GM12878 (cell line): ENCODE measurements at regions not wholly inside any gene's neighbourhood (a gene's known extent, or its start where the extent isn't known, plus 50 kb on each side); places are given as distances from the start of the nearest gene placed in this dataset.

Experiments
- CBX3 ChIP-seq: fragments of 200-600 bp; sonication (generic); IDR thresholded peaks from 2 replicates; pipeline ENCODE4 v1.6.1; 2016; ENCODE audit warnings: low read depth, borderline replicate concordance
- DPF2 ChIP-seq: fragments of 450-650 bp; IDR thresholded peaks from 2 replicates; pipeline ENCODE4 v1.6.1; 2017; ENCODE audit warnings: mild to moderate bottlenecking
- FOXK2 ChIP-seq: fragments of 450-650 bp; IDR thresholded peaks from 2 replicates; pipeline ENCODE4 v1.6.1; 2017; ENCODE audit warnings: mild to moderate bottlenecking, moderate library complexity
- GATAD2B ChIP-seq: fragments of 450-650 bp; conservative IDR thresholded peaks from 2 replicates; pipeline ENCODE4 v1.6.1; 2017; ENCODE audit warnings: low read depth, mild to moderate bottlenecking, moderate library complexity
- IKZF1 ChIP-seq: fragments of 450-650 bp; conservative IDR thresholded peaks from 2 replicates; pipeline ENCODE4 v1.6.1; 2017; ENCODE audit warnings: antibody characterized with exemption, mild to moderate bottlenecking
- IKZF2 ChIP-seq, 2 experiments: fragments of 450-650 bp; IDR thresholded peaks; 2 replicates each; pipeline ENCODE4 v1.6.1; 2017; ENCODE audit warnings: mild to moderate bottlenecking in 2 of 2, moderate library complexity in 2 of 2
- KAT2A ChIP-seq: conservative IDR thresholded peaks from 2 replicates; pipeline ENCODE4 v1.6.1; 2011; ENCODE audit warnings: low read depth, low read length; ENCODE audit not compliant: control insufficient read depth
- MEF2A ChIP-seq: IDR thresholded peaks from 2 replicates; pipeline ENCODE4 v1.6.1; 2011; ENCODE audit warnings: low read depth, mild to moderate bottlenecking, low read length, moderate library complexity; ENCODE audit not compliant: insufficient read depth
- MTA3 ChIP-seq: IDR thresholded peaks from 2 replicates; pipeline ENCODE4 v1.6.1; 2012; ENCODE audit warnings: low read length, inconsistent platforms, borderline replicate concordance
- MXI1 ChIP-seq: fragments of 150-350 bp; IDR thresholded peaks from 2 replicates; pipeline ENCODE4 v1.6.1; 2011; ENCODE audit warnings: low read depth, mild to moderate bottlenecking, inconsistent platforms, low read length, improper control_type of control experiment
- NFXL1 ChIP-seq: fragments of 450-650 bp; IDR thresholded peaks from 2 replicates; pipeline ENCODE4 v1.6.1; 2017; ENCODE audit warnings: antibody characterized with exemption, mild to moderate bottlenecking, borderline replicate concordance
- NR2C2 ChIP-seq: IDR thresholded peaks from 2 replicates; pipeline ENCODE4 v1.6.1; 2011; ENCODE audit warnings: borderline replicate concordance, low read depth; ENCODE audit not compliant: control insufficient read depth, insufficient read length
- POLR2AphosphoS5 ChIP-seq: IDR thresholded peaks from 2 replicates; pipeline ENCODE4 v1.6.1; 2011; ENCODE audit warnings: mild to moderate bottlenecking, low read length, inconsistent platforms
- RAD21 ChIP-seq: IDR thresholded peaks from 2 replicates; pipeline ENCODE4 v1.6.1; 2011; ENCODE audit warnings: mild to moderate bottlenecking, low read depth, low read length, moderate library complexity; ENCODE audit not compliant: insufficient read depth
- RAD51 ChIP-seq: fragments of 450-650 bp; IDR thresholded peaks from 2 replicates; pipeline ENCODE4 v1.6.1; 2016; ENCODE audit warnings: moderate library complexity, mild to moderate bottlenecking, inconsistent platforms
- RBBP5 ChIP-seq: fragments of 200-600 bp; sonication (generic); conservative IDR thresholded peaks from 2 replicates; pipeline ENCODE4 v1.6.1; 2016
- RELA ChIP-seq: fragments of 450-650 bp; IDR thresholded peaks from 2 replicates; pipeline ENCODE4 v1.8.0; 2014; ENCODE audit warnings: borderline replicate concordance; ENCODE audit not compliant: partially characterized antibody
- RUNX3 ChIP-seq: IDR thresholded peaks from 2 replicates; pipeline ENCODE4 v1.6.1; 2012; ENCODE audit warnings: low read length, inconsistent platforms
- TAF1 ChIP-seq: IDR thresholded peaks from 2 replicates; pipeline ENCODE4 v1.6.1; 2011; ENCODE audit warnings: mild to moderate bottlenecking, low read depth, low read length, borderline replicate concordance
- USF2 ChIP-seq: IDR thresholded peaks from 2 replicates; pipeline ENCODE4 v1.6.1; 2011; ENCODE audit warnings: low read depth, low read length, improper control_type of control experiment, borderline replicate concordance
- ZNF217 ChIP-seq: fragments of 450-650 bp; IDR thresholded peaks from 2 replicates; pipeline ENCODE4 v1.6.1; 2017; ENCODE audit warnings: antibody characterized with exemption, mild to moderate bottlenecking
- ZNF622 ChIP-seq: fragments of 450-650 bp; IDR thresholded peaks from 2 replicates; pipeline ENCODE4 v1.6.1; 2017; ENCODE audit warnings: mild to moderate bottlenecking, inconsistent platforms
- TF ChIP-seq, protein P1 (sequence below): fragments of 450-650 bp; IDR thresholded peaks from 2 replicates; pipeline ENCODE4 v1.6.1; 2016; ENCODE audit warnings: mild to moderate bottlenecking, moderate library complexity, borderline replicate concordance
- TF ChIP-seq, protein P2 (sequence below): fragments of 450-650 bp; conservative IDR thresholded peaks from 2 replicates; pipeline ENCODE4 v1.6.1; 2017; ENCODE audit warnings: mild to moderate bottlenecking, moderate library complexity
- TF ChIP-seq, protein P3 (sequence below): fragments of 450-650 bp; IDR thresholded peaks from 2 replicates; pipeline ENCODE4 v1.6.1; 2014; ENCODE audit warnings: mild to moderate bottlenecking

GRCh38 chr3:116886202-116886893 is 176.8 kb downstream of the TUSC7 start (continued):
- TF ChIP-seq, protein P1, sequence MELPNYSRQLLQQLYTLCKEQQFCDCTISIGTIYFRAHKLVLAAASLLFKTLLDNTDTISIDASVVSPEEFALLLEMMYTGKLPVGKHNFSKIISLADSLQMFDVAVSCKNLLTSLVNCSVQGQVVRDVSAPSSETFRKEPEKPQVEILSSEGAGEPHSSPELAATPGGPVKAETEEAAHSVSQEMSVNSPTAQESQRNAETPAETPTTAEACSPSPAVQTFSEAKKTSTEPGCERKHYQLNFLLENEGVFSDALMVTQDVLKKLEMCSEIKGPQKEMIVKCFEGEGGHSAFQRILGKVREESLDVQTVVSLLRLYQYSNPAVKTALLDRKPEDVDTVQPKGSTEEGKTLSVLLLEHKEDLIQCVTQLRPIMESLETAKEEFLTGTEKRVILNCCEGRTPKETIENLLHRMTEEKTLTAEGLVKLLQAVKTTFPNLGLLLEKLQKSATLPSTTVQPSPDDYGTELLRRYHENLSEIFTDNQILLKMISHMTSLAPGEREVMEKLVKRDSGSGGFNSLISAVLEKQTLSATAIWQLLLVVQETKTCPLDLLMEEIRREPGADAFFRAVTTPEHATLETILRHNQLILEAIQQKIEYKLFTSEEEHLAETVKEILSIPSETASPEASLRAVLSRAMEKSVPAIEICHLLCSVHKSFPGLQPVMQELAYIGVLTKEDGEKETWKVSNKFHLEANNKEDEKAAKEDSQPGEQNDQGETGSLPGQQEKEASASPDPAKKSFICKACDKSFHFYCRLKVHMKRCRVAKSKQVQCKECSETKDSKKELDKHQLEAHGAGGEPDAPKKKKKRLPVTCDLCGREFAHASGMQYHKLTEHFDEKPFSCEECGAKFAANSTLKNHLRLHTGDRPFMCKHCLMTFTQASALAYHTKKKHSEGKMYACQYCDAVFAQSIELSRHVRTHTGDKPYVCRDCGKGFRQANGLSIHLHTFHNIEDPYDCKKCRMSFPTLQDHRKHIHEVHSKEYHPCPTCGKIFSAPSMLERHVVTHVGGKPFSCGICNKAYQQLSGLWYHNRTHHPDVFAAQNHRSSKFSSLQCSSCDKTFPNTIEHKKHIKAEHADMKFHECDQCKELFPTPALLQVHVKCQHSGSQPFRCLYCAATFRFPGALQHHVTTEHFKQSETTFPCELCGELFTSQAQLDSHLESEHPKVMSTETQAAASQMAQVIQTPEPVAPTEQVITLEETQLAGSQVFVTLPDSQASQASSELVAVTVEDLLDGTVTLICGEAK: no peak
- TF ChIP-seq RUNX3: peak; percentile 29; the same call in 1 of the 2 replicates
- TF ChIP-seq, protein P2, sequence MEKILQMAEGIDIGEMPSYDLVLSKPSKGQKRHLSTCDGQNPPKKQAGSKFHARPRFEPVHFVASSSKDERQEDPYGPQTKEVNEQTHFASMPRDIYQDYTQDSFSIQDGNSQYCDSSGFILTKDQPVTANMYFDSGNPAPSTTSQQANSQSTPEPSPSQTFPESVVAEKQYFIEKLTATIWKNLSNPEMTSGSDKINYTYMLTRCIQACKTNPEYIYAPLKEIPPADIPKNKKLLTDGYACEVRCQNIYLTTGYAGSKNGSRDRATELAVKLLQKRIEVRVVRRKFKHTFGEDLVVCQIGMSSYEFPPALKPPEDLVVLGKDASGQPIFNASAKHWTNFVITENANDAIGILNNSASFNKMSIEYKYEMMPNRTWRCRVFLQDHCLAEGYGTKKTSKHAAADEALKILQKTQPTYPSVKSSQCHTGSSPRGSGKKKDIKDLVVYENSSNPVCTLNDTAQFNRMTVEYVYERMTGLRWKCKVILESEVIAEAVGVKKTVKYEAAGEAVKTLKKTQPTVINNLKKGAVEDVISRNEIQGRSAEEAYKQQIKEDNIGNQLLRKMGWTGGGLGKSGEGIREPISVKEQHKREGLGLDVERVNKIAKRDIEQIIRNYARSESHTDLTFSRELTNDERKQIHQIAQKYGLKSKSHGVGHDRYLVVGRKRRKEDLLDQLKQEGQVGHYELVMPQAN: no peak
- TF ChIP-seq KAT2A: no peak
- no peak for TF ChIP-seq NR2C2
- TF ChIP-seq, protein P3, sequence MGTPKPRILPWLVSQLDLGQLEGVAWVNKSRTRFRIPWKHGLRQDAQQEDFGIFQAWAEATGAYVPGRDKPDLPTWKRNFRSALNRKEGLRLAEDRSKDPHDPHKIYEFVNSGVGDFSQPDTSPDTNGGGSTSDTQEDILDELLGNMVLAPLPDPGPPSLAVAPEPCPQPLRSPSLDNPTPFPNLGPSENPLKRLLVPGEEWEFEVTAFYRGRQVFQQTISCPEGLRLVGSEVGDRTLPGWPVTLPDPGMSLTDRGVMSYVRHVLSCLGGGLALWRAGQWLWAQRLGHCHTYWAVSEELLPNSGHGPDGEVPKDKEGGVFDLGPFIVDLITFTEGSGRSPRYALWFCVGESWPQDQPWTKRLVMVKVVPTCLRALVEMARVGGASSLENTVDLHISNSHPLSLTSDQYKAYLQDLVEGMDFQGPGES: no peak
- TF ChIP-seq RAD21: no peak
- TF ChIP-seq POLR2AphosphoS5: no peak
- no peak for TF ChIP-seq CBX3
- TF ChIP-seq TAF1: no peak
- peak; percentile 54; the same call in 1 of the 2 replicates for TF ChIP-seq MTA3
- no peak for TF ChIP-seq USF2
- TF ChIP-seq DPF2: peak; percentile 59; the same call in 1 of the 2 replicates
- TF ChIP-seq IKZF2 (IDR thresholded peaks at IDR 0.05): peak in 1 of 2 experiments; percentile 42; a peak in 2 of 4 replicates
- no peak for TF ChIP-seq RAD51
- TF ChIP-seq ZNF217: no peak
- peak; percentile 84 for TF ChIP-seq MEF2A
- TF ChIP-seq FOXK2: no peak
- no peak for TF ChIP-seq MXI1
- TF ChIP-seq ZNF622: no peak
- TF ChIP-seq IKZF1: 0 out of 2 replicates have a peak, but pooled peaks have one; percentile 33
- no peak for TF ChIP-seq GATAD2B
- no peak for TF ChIP-seq NFXL1
- no peak for TF ChIP-seq RELA
- TF ChIP-seq RBBP5: no peak
